Subcutaneous abdominal adipose tissue (tissue), 5 donors: ENCODE measurements at regions not wholly inside any gene's neighbourhood (a gene's known extent, or its start where the extent isn't known, plus 50 kb on each side); places are given as distances from the start of the nearest gene placed in this dataset.

Experiments used
- H3K27ac ChIP-seq: one replicate; pipeline ENCODE4 v1.7.0; 2013; ENCODE audit warnings: low read depth, mild to moderate bottlenecking, inconsistent platforms, low read length, moderate library complexity
- H3K27me3 ChIP-seq, 5 donors: one replicate each; pipeline ENCODE4 v1.7.0; 2013; ENCODE audit warnings: low read length in 5 of 5, inconsistent platforms in 1 of 5; ENCODE audit not compliant: control insufficient read depth in 5 of 5, insufficient read depth in 4 of 5
- H3K36me3 ChIP-seq, 5 donors: one replicate each; pipeline ENCODE4 v1.7.0; 2013; ENCODE audit warnings: low read length in 5 of 5; ENCODE audit not compliant: control insufficient read depth in 5 of 5, insufficient read depth in 5 of 5
- H3K4me1 ChIP-seq, 5 donors: one replicate each; pipeline ENCODE4 v1.7.0; 2013; ENCODE audit warnings: low read length in 5 of 5, mild to moderate bottlenecking in 3 of 5, moderate library complexity in 1 of 5; ENCODE audit not compliant: control insufficient read depth in 5 of 5, insufficient read depth in 5 of 5
- H3K4me3 ChIP-seq, 5 donors: one replicate each; pipeline ENCODE4 v1.7.0; 2013; ENCODE audit warnings: low read length in 5 of 5, low read depth in 1 of 5
- H3K9ac ChIP-seq, 5 donors: one replicate each; pipeline ENCODE4 v1.7.0; 2013; ENCODE audit warnings: low read length in 5 of 5, mild to moderate bottlenecking in 4 of 5, moderate library complexity in 3 of 5
- H3K9me3 ChIP-seq, 5 donors: one replicate each; pipeline ENCODE4 v1.7.0; 2013; ENCODE audit warnings: low read length in 5 of 5; ENCODE audit not compliant: control insufficient read depth in 5 of 5
- donor health status: healthy.
- donor health status: healthy.
- donor health status: healthy.
- donor health status: healthy.
- donor health status: healthy.

DNA sequence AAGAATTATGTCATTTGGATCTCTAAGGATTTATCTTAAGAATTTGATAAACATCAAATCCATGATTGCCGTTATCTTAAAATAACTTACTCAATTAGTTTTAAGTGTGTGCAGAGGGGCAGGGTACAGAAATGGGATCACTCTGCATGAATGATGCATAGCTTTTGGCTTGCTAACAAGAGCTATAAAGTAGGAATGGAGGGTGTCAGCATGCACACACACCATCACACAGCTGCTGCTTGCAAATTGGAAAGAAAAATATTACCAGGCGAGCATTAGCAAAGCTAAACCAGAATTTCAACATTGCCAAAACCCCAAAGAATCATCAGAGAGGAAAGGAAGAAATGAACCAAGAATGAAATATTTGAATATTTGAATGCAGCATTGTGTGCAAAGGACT is 580.6 kb downstream of the LMO7 start:
- H3K9me3 ChIP-seq = no peaks in the 10 kb centered on the region
- H3K27ac ChIP-seq = no peak overlapping the region
- no peak overlapping the region for H3K4me3 ChIP-seq
- no peaks in the 10 kb centered on the region for H3K36me3 ChIP-seq
- H3K4me1 ChIP-seq = no peaks in the 10 kb centered on the region
- no peaks in the 10 kb centered on the region for H3K27me3 ChIP-seq
- H3K9ac ChIP-seq = no peak overlapping the region

GRCh38 chr13:76214001-76214400 is 577.9 kb downstream of the LMO7 start:
- Histone ChIP-seq H3K9ac (no peak overlapping the region), H3K4me1 (no peaks in the 10 kb centered on the region), H3K9me3 (no peaks in the 10 kb centered on the region), H3K4me3 (no peak overlapping the region), H3K36me3 (no peaks in the 10 kb centered on the region), H3K27ac (no peak overlapping the region), H3K27me3 (no peaks in the 10 kb centered on the region)

DNA sequence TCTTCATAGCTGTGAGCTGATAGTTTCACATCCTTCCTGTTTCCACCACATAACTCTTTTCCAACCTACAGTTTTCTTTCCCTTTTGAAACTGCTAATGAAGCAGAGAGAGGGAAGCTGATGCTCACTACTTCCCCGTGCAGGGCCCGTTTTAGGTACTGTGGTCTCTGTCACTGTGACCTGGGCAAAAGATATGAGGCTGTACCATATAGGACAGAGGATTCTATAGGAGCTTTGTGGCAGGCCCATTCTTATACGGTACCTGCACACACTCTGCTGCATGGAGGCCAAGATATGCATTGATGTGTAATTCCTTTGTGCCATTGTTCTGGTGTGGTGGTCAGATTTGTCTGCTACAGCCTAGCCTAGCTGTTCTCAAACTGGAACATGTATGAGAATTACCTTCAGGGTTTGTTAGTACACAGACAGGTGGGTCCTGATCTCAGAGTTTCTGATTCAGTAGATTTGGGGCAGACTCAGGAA is 577.3 kb downstream of the LMO7 start:
- Histone ChIP-seq H3K4me3 (no peak overlapping the region), H3K4me1 (no peaks in the 10 kb centered on the region), H3K27ac (no peak overlapping the region), H3K36me3 (no peaks in the 10 kb centered on the region), H3K9me3 (no peaks in the 10 kb centered on the region), H3K27me3 (no peaks in the 10 kb centered on the region), H3K9ac (no peak overlapping the region)

DNA sequence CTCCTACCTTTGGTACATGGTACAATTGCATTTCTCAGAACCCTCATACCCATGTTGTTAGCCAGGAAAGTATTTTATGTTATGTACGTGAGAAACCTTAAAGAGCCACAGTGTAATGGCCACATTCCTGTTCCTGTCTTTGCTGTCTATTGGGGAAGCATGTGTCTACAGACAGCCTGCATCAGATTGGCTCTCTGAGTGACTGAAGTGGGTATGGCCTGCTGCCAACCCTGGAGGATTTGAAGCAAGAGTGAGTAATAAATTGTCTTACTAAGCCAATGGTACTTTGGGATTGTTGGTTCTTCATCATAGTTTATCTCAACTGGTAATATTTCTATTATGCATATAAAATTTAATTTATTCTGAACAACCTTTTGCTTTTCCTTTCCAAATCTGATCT is 574.1 kb downstream of the LMO7 start:
- no peak overlapping the region for H3K27ac ChIP-seq
- no peaks in the 10 kb centered on the region for H3K36me3 ChIP-seq
- H3K4me3 ChIP-seq = no peak overlapping the region
- no peak overlapping the region for H3K9ac ChIP-seq
- H3K27me3 ChIP-seq = no peaks in the 10 kb centered on the region
- H3K9me3 ChIP-seq = no peaks in the 10 kb centered on the region
- H3K4me1 ChIP-seq = no peaks in the 10 kb centered on the region

- H3K27me3 ChIP-seq = no peaks in the 10 kb centered on the region
- H3K9ac ChIP-seq = no peak overlapping the region
- no peak overlapping the region for H3K4me3 ChIP-seq
- peaks cover 0 to 4% (median 0%) of the 10 kb centered on the region in 5 donors for H3K9me3 ChIP-seq
- no peaks in the 10 kb centered on the region for H3K4me1 ChIP-seq
- no peak overlapping the region for H3K27ac ChIP-seq
- no peaks in the 10 kb centered on the region for H3K36me3 ChIP-seq
Observed at GRCh38 chr13:76198568-76199163, 562.5 kb downstream of the LMO7 start.

- no peaks in the 10 kb centered on the region for H3K27me3 ChIP-seq
- no peak overlapping the region for H3K9ac ChIP-seq
- no peak overlapping the region for H3K27ac ChIP-seq
- H3K36me3 ChIP-seq = no peaks in the 10 kb centered on the region
- H3K4me1 ChIP-seq = no peaks in the 10 kb centered on the region
- no peak overlapping the region for H3K4me3 ChIP-seq
- H3K9me3 ChIP-seq = no peaks in the 10 kb centered on the region
Observed at GRCh38 chr13:76189882-76190519, 553.9 kb downstream of the LMO7 start.

DNA sequence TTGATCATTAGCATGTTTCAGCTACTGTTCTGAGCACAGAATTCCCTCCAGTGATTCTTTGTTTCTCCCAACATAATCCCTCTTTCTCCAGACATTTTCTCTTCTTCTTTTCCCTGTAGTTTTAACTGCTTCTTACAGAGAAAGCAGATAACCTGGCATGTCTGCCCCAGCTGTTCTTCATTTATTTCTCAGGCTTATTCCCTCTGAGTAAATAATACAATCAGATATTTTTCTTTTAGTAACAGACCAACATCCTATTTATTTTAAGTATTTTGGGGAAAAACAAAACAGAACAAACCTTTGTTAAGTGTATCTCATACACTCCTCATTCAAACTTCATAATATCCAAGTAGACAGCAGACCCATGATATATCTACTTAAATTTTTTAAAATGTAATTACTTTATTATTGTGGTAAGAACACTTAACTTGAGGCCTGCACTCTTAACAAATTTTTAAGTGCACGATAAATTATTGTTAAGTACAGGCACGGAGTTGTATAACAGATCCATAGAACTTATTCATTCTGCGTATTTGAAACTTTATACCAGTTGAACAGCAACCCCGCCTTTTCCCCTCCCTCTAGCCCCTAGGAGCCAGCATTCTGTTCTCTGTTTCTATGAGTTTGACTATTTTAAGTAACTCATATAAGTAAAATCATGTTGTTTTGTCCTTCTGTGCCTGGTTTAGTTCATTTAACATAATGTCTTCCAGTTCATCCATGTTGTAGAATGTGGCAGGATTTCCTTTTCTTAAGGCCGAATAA is 540.0 kb downstream of the LMO7 start:
- no peaks in the 10 kb centered on the region for H3K4me1 ChIP-seq
- no peak overlapping the region for H3K4me3 ChIP-seq
- H3K27ac ChIP-seq = no peak overlapping the region
- H3K9ac ChIP-seq = no peak overlapping the region
- H3K36me3 ChIP-seq = no peaks in the 10 kb centered on the region
- H3K27me3 ChIP-seq = no peaks in the 10 kb centered on the region
- H3K9me3 ChIP-seq = no peaks in the 10 kb centered on the region

- Histone ChIP-seq H3K27ac (no peak overlapping the region), H3K27me3 (no peaks in the 10 kb centered on the region), H3K36me3 (no peaks in the 10 kb centered on the region), H3K9me3 (peaks cover 0 to 7% (median 0%) of the 10 kb centered on the region in 5 donors), H3K4me1 (no peaks in the 10 kb centered on the region), H3K4me3 (no peak overlapping the region), H3K9ac (no peak overlapping the region)
Observed at GRCh38 chr13:76168661-76169060, 532.5 kb downstream of the LMO7 start.

- H3K27ac ChIP-seq = no peak overlapping the region
- no peak overlapping the region for H3K4me3 ChIP-seq
- H3K9ac ChIP-seq = no peak overlapping the region
- H3K4me1 ChIP-seq = no peaks in the 10 kb centered on the region
- no peaks in the 10 kb centered on the region for H3K36me3 ChIP-seq
- H3K9me3 ChIP-seq = peaks cover 0 to 7% (median 0%) of the 10 kb centered on the region in 5 donors
- H3K27me3 ChIP-seq = no peaks in the 10 kb centered on the region
Observed at GRCh38 chr13:76164290-76164689, 528.2 kb downstream of the LMO7 start.

GRCh38 chr13:76163761-76164160 is 527.6 kb downstream of the LMO7 start:
- Histone ChIP-seq H3K9me3 (peaks cover 0 to 7% (median 0%) of the 10 kb centered on the region in 5 donors), H3K27ac (no peak overlapping the region), H3K27me3 (no peaks in the 10 kb centered on the region), H3K36me3 (no peaks in the 10 kb centered on the region), H3K4me3 (no peak overlapping the region), H3K9ac (no peak overlapping the region), H3K4me1 (no peaks in the 10 kb centered on the region)
